ENCODE measurements at regions not wholly inside any gene's neighbourhood (a gene's known extent, or its start where the extent isn't known, plus 50 kb on each side); places are given as distances from the start of the nearest gene placed in this dataset.

DNA sequence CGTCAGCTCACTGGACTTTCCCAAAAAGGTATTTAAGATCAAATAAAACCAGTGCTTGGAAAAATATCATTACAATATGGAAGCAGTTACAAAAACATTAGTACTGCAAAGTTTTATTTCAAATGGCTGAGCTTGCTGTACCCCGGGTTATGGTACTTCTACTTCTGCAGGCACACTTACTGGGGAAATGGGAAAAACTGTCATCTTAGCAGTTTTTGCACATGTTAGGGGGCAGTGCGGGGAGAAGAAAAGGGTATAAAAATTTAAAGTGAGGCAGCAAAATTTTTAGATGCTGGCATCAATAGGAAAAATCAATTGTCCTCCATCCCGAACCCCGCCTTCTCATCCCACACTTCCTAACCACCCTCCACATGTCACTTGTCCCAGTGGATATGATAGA, 133.4 kb downstream of the ATG4C start:
- no peak for TF ChIP-seq CTCF (IDR thresholded peaks at IDR 0.05; ENCODE audit: borderline replicate concordance, insufficient read depth, low read depth, low read length)
- no peak overlapping the region for H3K4me3 ChIP-seq (ENCODE audit: low read depth, low read length)

GRCh38 chr1:62917805-62918204, 133.9 kb downstream of the ATG4C start:
- no peak for TF ChIP-seq CTCF (IDR thresholded peaks at IDR 0.05; ENCODE audit: borderline replicate concordance, insufficient read depth, low read depth, low read length)
- H3K4me3 ChIP-seq (ENCODE audit: low read depth, low read length): no peak overlapping the region

GRCh38 chr1:62918700-62919099, 134.8 kb downstream of the ATG4C start:
- no peak for TF ChIP-seq CTCF (IDR thresholded peaks at IDR 0.05; ENCODE audit: borderline replicate concordance, insufficient read depth, low read depth, low read length)
- H3K4me3 ChIP-seq (ENCODE audit: low read depth, low read length): no peak overlapping the region

DNA sequence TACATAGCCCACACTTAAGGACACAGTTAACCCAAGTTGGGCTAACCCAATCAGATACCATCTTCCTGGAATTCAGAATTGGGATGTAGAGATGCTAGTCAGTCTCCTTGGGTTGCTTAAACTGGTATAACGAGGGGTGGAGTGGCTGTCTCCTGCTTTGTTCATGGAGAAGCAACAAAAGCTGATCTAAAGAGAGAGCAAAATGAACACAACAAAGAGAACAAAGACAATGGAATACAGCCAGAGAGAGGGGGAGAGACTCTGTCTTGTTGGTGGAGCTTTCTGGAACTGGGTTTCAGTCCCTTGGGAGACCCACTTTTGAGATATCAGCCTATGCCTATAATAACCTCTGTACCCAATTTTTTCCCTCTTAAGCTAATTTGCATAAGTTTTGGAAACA, 138.1 kb downstream of the ATG4C start:
- TF ChIP-seq CTCF (IDR thresholded peaks at IDR 0.05; ENCODE audit: borderline replicate concordance, insufficient read depth, low read depth, low read length): no peak
- H3K4me3 ChIP-seq (ENCODE audit: low read depth, low read length): no peak overlapping the region

DNA sequence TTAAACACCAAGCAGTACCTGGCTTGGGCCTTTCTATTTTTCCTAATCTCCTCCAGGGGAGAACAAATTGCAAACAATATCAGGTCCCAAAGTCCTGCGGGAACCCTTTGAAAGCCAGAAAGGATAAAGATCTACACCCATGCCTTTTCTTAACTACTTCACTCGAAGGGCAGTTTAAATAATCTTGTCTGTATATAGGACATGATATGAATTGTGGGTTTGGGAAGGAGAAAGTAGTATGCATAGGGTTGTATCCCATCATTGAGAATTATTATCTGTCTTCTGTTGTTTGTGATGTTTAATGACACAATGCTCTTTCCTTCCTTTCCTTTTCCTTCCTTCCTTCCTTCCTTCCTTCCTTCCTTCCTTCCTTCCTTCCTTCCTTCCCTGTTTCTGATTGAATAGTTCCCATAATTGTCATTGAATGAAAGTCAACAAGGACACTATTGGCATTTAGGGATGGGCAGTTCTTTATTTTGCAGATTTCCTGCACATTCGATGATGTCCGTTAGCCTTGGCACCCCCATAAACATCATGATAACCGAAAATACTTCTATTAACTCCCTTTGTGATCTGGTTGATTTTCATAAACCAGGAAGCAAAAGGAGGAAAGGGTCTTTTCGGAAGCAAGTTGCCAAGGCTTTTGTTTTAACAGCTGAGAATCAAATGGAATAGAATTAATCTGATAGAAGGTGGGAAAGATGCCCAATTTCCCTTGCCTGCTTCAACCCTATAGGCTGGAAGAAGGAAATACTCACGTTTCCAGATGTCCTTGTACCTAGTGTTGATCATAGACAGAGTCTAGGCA, 141.3 kb downstream of the ATG4C start:
- no peak for TF ChIP-seq CTCF (IDR thresholded peaks at IDR 0.05; ENCODE audit: borderline replicate concordance, insufficient read depth, low read depth, low read length)
- no peak overlapping the region for H3K4me3 ChIP-seq (ENCODE audit: low read depth, low read length)

GRCh38 chr1:62926681-62927252, 142.8 kb downstream of the ATG4C start:
- no peak overlapping the region for H3K4me3 ChIP-seq (ENCODE audit: low read depth, low read length)
- no peak for TF ChIP-seq CTCF (IDR thresholded peaks at IDR 0.05; ENCODE audit: borderline replicate concordance, insufficient read depth, low read depth, low read length)

DNA sequence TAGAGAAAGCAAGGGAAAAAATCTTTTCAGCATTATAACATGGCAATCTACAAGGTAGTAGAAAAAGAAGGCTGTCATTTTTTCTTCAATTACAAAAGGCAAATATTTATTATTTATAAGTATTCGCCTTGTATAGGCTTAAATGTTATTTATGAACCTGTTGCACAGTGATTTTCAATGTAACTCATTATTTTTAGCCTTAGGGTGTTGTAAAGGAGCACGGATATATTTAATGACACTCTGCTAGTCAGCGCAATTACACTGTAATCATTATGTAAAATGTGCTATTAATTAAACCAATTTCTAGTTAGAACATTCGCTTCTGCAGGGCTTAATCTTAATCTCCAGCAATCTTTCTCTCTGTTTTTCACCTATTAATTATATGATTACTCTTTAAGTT, 145.0 kb downstream of the ATG4C start:
- no peak overlapping the region for H3K4me3 ChIP-seq (ENCODE audit: low read depth, low read length)
- TF ChIP-seq CTCF (IDR thresholded peaks at IDR 0.05; ENCODE audit: borderline replicate concordance, insufficient read depth, low read depth, low read length): no peak

All from GM12875 (cell line).